ENCODE measurements at regions not wholly inside any gene's neighbourhood (a gene's known extent, or its start where the extent isn't known, plus 50 kb on each side); places are given as distances from the start of the nearest gene placed in this dataset.

DNA sequence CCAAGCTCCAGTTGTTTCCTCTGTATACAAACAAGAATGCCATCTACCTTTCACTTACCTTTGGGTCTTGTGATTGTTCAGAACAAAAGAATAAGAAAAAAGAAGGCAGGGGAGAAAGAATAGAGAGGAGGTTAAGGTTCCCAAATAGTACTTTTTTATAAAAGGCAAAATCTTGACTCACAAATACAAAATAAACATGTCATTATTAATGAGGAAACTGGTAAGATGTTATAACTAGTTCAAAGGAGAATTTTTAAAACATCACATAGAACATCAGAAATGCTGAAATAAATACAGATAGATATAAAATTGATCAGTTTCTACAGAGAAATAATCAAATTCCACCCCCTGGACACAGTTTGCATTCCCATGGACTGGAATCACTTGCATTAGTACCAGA, 446.7 kb upstream of the CCDC196 start:
- H3K36me3 Mint-ChIP-seq, result peaks cover 0 to under 1% of the 10 kb centered on the region in 2 donors
- H3K27ac Mint-ChIP-seq, result no peak overlapping the region
- DNase-seq, result no peak
- intact Hi-C loops (cut with micrococcal nuclease), result no loop called here
- ChIA-PET POLR2A (ENCODE audit: partially characterized antibody) (no interaction called here), CTCF (ENCODE audit: partially characterized antibody) (no interaction called here)
- no peak overlapping the region for H3K27ac ChIP-seq (ENCODE audit: low read depth, low read length)
- no peak overlapping the region for H3K4me3 ChIP-seq (ENCODE audit: low read length in 2 of 2)
- peaks cover 3% of the 10 kb centered on the region in 2 donors for H3K27me3 Mint-ChIP-seq
- H3K4me3 Mint-ChIP-seq, result no peak overlapping the region
- H3K27me3 ChIP-seq (ENCODE audit: insufficient read depth, low read length), result no peaks in the 10 kb centered on the region
- no peaks in the 10 kb centered on the region for H3K4me1 Mint-ChIP-seq
- no peaks in the 10 kb centered on the region for H3K36me3 ChIP-seq (ENCODE audit: insufficient read depth, low read length)
- H3K9me3 Mint-ChIP-seq, result peaks cover 0 to under 1% (median 0%) of the 10 kb centered on the region in 8 donors
- no peaks in the 10 kb centered on the region for H3K9me3 ChIP-seq (ENCODE audit: control insufficient read depth in 1 of 2, low read length in 2 of 2)
- H3K4me1 ChIP-seq (ENCODE audit: insufficient read depth, low read length), result no peaks in the 10 kb centered on the region

DNA sequence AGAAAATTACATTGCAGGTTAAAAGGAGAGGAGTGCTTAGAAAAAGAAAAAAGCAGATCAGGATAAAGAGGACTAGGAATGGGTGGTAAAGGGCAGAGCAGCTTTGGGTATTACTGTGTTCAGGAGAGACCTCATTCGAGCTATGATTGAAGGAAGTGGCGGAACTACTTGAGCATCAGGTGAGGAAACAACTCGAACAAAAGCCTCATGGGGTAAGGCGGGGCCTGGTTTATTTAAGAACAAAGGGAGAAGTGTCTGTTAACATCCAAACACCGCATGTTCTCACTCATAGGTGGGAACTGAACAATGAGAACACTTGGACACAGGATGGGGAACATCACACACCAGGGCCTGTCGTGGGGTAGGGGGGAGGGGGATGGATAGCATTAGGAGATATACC, 444.6 kb upstream of the CCDC196 start:
- POLR2A ChIA-PET (ENCODE audit: partially characterized antibody), result no interaction called here

DNA sequence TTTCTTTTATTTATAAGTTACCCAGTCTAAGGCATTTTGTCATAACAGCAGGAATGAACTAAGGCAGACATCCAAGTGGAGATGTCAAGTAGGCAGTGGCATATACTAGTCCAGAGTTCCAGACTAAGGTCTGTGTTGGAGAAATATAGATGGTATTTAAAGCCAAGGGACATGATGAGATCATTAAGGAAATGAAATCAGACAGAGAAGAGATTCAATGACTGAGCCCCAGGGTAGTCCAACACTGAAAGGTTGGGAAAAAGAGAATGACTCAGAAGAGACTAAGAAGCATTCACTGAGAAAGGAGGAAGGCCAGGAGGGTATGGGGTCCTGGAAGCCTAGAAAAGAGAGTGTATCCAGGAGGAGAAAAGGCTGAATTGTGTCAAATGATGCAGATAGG, 442.2 kb upstream of the CCDC196 start:
- CTCF ChIA-PET (ENCODE audit: partially characterized antibody), result no interaction called here
- no peaks in the 10 kb centered on the region for H3K9me3 ChIP-seq (ENCODE audit: control insufficient read depth in 1 of 2, low read length in 2 of 2)
- peaks cover 0 to 1% of the 10 kb centered on the region in 2 donors for H3K27me3 Mint-ChIP-seq
- POLR2A ChIA-PET (ENCODE audit: partially characterized antibody), result no interaction called here
- DNase-seq, result no peak
- no peaks in the 10 kb centered on the region for H3K36me3 ChIP-seq (ENCODE audit: insufficient read depth, low read length)
- H3K4me1 Mint-ChIP-seq, result no peaks in the 10 kb centered on the region
- H3K36me3 Mint-ChIP-seq, result no peaks in the 10 kb centered on the region
- no peaks in the 10 kb centered on the region for H3K9me3 Mint-ChIP-seq
- H3K4me3 Mint-ChIP-seq, result no peak overlapping the region
- H3K4me3 ChIP-seq (ENCODE audit: low read length in 2 of 2), result no peak overlapping the region
- no peak overlapping the region for H3K27ac Mint-ChIP-seq
- intact Hi-C loops (cut with micrococcal nuclease), result no loop called here
- no peaks in the 10 kb centered on the region for H3K4me1 ChIP-seq (ENCODE audit: insufficient read depth, low read length)
- no peaks in the 10 kb centered on the region for H3K27me3 ChIP-seq (ENCODE audit: insufficient read depth, low read length)
- no peak overlapping the region for H3K27ac ChIP-seq (ENCODE audit: low read depth, low read length)

More for the DNA sequence above, 444.6 kb upstream of the CCDC196 start:
- no peaks in the 10 kb centered on the region for H3K9me3 Mint-ChIP-seq
- no peaks in the 10 kb centered on the region for H3K4me1 Mint-ChIP-seq
- Histone ChIP-seq H3K36me3 (ENCODE audit: insufficient read depth, low read length) (no peaks in the 10 kb centered on the region), H3K9me3 (ENCODE audit: control insufficient read depth in 1 of 2, low read length in 2 of 2) (no peaks in the 10 kb centered on the region), H3K4me3 (ENCODE audit: low read length in 2 of 2) (no peak overlapping the region), H3K4me1 (ENCODE audit: insufficient read depth, low read length) (no peaks in the 10 kb centered on the region), H3K27me3 (ENCODE audit: insufficient read depth, low read length) (no peaks in the 10 kb centered on the region), H3K27ac (ENCODE audit: low read depth, low read length) (no peak overlapping the region)
- no peaks in the 10 kb centered on the region for H3K36me3 Mint-ChIP-seq
- CTCF ChIA-PET (ENCODE audit: partially characterized antibody), result no interaction called here
- DNase-seq, result no peak
- no peak overlapping the region for H3K4me3 Mint-ChIP-seq
- H3K27me3 Mint-ChIP-seq, result peaks cover 0 to 3% of the 10 kb centered on the region in 2 donors
- intact Hi-C loops (cut with micrococcal nuclease), result no loop called here
- H3K27ac Mint-ChIP-seq, result peak overlapping the region in 1 of 7 donors; percentile 33

DNA sequence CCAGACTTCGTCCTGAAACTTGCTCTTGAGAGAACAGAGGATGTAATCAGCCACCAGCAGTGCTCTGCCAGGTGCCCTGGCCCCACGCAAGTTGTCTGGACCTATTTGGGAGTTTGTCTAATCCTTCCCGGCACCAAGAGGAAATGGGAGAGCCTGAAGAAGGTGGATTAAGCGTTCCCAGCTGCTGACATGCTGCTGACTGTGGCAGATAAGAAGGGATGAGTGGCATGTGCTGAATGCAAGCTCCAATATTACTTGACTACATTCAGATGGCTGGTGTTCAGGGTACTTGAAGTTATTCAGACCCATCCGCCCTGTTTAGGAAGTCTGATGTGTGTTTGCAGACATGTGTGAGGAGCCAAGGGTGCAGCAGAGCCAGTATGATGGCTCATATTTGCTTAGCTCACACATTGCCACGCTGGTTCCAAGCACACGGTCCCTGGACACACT, 440.6 kb upstream of the CCDC196 start:
- Histone ChIP-seq H3K36me3 (ENCODE audit: insufficient read depth, low read length) (no peaks in the 10 kb centered on the region), H3K4me3 (ENCODE audit: low read length in 2 of 2) (no peak overlapping the region), H3K27ac (ENCODE audit: low read depth, low read length) (no peak overlapping the region), H3K9me3 (ENCODE audit: control insufficient read depth in 1 of 2, low read length in 2 of 2) (no peaks in the 10 kb centered on the region), H3K27me3 (ENCODE audit: insufficient read depth, low read length) (no peaks in the 10 kb centered on the region), H3K4me1 (ENCODE audit: insufficient read depth, low read length) (no peaks in the 10 kb centered on the region)
- ChIA-PET CTCF (ENCODE audit: partially characterized antibody) (no interaction called here), POLR2A (ENCODE audit: partially characterized antibody) (no interaction called here)
- Mint-ChIP-seq H3K36me3 (no peaks in the 10 kb centered on the region), H3K27me3 (peaks cover 4 to 5% of the 10 kb centered on the region in 2 donors), H3K9me3 (no peaks in the 10 kb centered on the region), H3K4me1 (no peaks in the 10 kb centered on the region), H3K27ac (no peak overlapping the region), H3K4me3 (no peak overlapping the region)
- no peak for DNase-seq
- intact Hi-C loops (cut with micrococcal nuclease), result no loop called here

DNA sequence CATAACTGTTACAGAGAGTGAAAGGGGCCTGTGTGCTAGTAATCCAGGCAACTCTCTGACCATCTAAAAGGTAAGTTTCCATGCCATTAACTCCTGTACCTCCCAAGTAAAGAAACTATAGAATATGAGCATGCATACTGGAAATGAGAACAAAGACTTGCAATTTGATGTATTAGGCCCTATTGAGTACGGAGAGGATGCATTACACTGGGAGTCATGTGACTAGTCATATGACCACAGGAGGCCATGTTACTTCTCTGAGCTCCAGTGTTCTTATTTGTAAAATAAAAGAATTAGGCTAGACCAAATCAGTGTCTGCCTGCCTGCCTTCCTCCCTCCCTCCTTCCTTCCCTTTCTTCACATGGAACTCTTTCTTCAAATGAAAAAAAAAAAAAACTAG, 440.1 kb upstream of the CCDC196 start:
- no peak overlapping the region for H3K27ac Mint-ChIP-seq
- H3K4me3 Mint-ChIP-seq, result no peak overlapping the region
- peaks cover 4 to 5% of the 10 kb centered on the region in 2 donors for H3K27me3 Mint-ChIP-seq
- H3K27ac ChIP-seq (ENCODE audit: low read depth, low read length), result no peak overlapping the region
- H3K4me3 ChIP-seq (ENCODE audit: low read length in 2 of 2), result no peak overlapping the region
- no peaks in the 10 kb centered on the region for H3K36me3 ChIP-seq (ENCODE audit: insufficient read depth, low read length)
- POLR2A ChIA-PET (ENCODE audit: partially characterized antibody), result no interaction called here
- H3K27me3 ChIP-seq (ENCODE audit: insufficient read depth, low read length), result peaks cover 3% of the 10 kb centered on the region
- H3K36me3 Mint-ChIP-seq, result no peaks in the 10 kb centered on the region
- CTCF ChIA-PET (ENCODE audit: partially characterized antibody), result interaction anchor here (1.1 kb wide), 1 partner anchor 231 kb away, joined by 3 read pairs; no protein-coding TSS in a partner anchor
- DNase-seq, result no peak
- intact Hi-C loops (cut with micrococcal nuclease), result no loop called here
- H3K4me1 Mint-ChIP-seq, result no peaks in the 10 kb centered on the region
- H3K9me3 ChIP-seq (ENCODE audit: control insufficient read depth in 1 of 2, low read length in 2 of 2), result no peaks in the 10 kb centered on the region
- H3K4me1 ChIP-seq (ENCODE audit: insufficient read depth, low read length), result no peaks in the 10 kb centered on the region
- H3K9me3 Mint-ChIP-seq, result no peaks in the 10 kb centered on the region

DNA sequence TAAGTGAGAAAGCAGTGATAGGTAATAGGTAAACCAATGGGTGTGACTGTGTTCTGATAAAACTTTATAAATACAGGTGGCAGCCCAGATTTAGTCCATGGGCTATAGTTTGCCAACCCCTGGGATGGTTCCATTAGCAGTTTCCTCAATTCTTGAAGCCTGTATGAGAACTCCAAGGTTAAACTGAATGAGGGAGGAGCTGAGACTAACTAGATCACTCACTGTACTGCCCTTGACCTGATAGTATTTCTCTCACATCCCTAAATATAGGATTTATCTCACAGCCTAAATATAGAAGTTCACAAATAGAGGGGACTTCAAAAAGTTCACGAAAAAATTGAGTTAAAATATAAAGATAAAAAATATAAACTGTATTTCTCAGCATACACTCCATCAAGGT, 439.6 kb upstream of the CCDC196 start:
- Mint-ChIP-seq H3K36me3 (no peaks in the 10 kb centered on the region), H3K4me1 (no peaks in the 10 kb centered on the region), H3K4me3 (no peak overlapping the region), H3K27ac (no peak overlapping the region), H3K27me3 (peaks cover 4 to 5% of the 10 kb centered on the region in 2 donors), H3K9me3 (no peaks in the 10 kb centered on the region)
- peaks cover 4% of the 10 kb centered on the region for H3K27me3 ChIP-seq (ENCODE audit: insufficient read depth, low read length)
- no peaks in the 10 kb centered on the region for H3K9me3 ChIP-seq (ENCODE audit: control insufficient read depth in 1 of 2, low read length in 2 of 2)
- ChIA-PET CTCF (ENCODE audit: partially characterized antibody) (interaction anchor here (1.1 kb wide), 1 partner anchor 231 kb away, joined by 3 read pairs; no protein-coding TSS in a partner anchor), POLR2A (ENCODE audit: partially characterized antibody) (no interaction called here)
- H3K27ac ChIP-seq (ENCODE audit: low read depth, low read length), result no peak overlapping the region
- no peak overlapping the region for H3K4me3 ChIP-seq (ENCODE audit: low read length in 2 of 2)
- H3K36me3 ChIP-seq (ENCODE audit: insufficient read depth, low read length), result no peaks in the 10 kb centered on the region
- intact Hi-C loops (cut with micrococcal nuclease), result no loop called here
- DNase-seq, result no peak
- H3K4me1 ChIP-seq (ENCODE audit: insufficient read depth, low read length), result no peaks in the 10 kb centered on the region

DNA sequence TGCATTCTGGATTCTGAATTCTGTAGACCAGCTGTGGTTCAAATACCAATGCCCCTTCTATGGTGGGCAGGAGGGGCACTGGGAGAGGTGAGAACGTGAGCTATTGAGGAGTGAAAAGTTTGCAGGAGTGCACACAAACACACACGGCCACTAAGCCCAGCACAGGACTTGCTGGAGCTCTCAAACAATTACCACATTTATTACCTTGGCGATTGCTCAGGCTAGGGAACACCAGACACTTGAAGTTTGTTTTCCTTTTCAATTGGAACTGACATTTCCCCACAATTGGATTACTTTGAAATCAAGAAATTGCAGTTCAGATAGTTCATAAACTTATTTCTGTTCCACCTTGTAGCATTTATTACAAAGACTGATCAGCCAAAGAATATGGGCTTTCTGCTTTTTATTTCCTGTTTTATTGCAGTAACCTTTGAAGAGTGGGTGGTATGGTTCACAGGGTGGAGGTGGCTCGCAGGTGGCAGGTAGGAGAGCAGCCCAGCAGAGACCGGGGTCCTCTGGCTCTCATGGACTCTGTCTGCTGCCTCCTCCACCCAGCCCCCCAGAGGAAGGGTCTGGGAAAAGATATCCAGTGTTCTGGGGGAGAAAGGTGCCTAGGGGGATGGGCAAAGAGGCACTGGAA, 429.8 kb upstream of the CCDC196 start:
- Mint-ChIP-seq H3K9me3 (peaks cover 0 to 5% (median 3%) of the 10 kb centered on the region in 8 donors), H3K36me3 (no peaks in the 10 kb centered on the region), H3K4me1 (peaks cover 0 to 17% (median under 1%) of the 10 kb centered on the region in 4 donors), H3K27me3 (peaks cover 0 to 6% of the 10 kb centered on the region in 2 donors), H3K4me3 (peak overlapping the region in 2 of 8 donors; percentile 47 to 62), H3K27ac (peak overlapping the region in 1 of 7 donors; percentile 77)
- no peaks in the 10 kb centered on the region for H3K4me1 ChIP-seq (ENCODE audit: insufficient read depth, low read length)
- H3K9me3 ChIP-seq (ENCODE audit: control insufficient read depth in 1 of 2, low read length in 2 of 2), result no peaks in the 10 kb centered on the region
- CTCF ChIA-PET (ENCODE audit: partially characterized antibody), result interaction anchor here (1.4 to 5.1 kb wide), 2 partner anchors 10 to 15 kb away, joined by 3 to 22 read pairs; no protein-coding TSS in a partner anchor
- no peaks in the 10 kb centered on the region for H3K27me3 ChIP-seq (ENCODE audit: insufficient read depth, low read length)
- intact Hi-C loops (cut with micrococcal nuclease), result no loop called here
- no peak for DNase-seq
- H3K36me3 ChIP-seq (ENCODE audit: insufficient read depth, low read length), result no peaks in the 10 kb centered on the region
- POLR2A ChIA-PET (ENCODE audit: partially characterized antibody), result no interaction called here
- H3K4me3 ChIP-seq (ENCODE audit: low read length in 2 of 2), result no peak overlapping the region
- no peak overlapping the region for H3K27ac ChIP-seq (ENCODE audit: low read depth, low read length)

Data from CD4-positive, alpha-beta memory T cell (primary cell).